HCT116 (cell line): ENCODE measurements at regions not wholly inside any gene's neighbourhood (a gene's known extent, or its start where the extent isn't known, plus 50 kb on each side); places are given as distances from the start of the nearest gene placed in this dataset.

Experiments
- ATAC-seq: fragments of 200-7000 bp; cut with Tn5 transposase; 2 replicates; pipeline ENCODE4 v1.9.1; 2020; ENCODE audit warnings: mild to moderate bottlenecking, moderate library complexity
- BruUV-seq: library from RNA; stranded (reverse); fragments of 400-500 nt; replicated peaks from 2 replicates; lab custom pipeline; 2021; lab: Mats Ljungman, UMichigan
- CTCF ChIA-PET: fragments of 300-600 bp; sonication (Branson Sonifier 250); formaldehyde crosslinking; loops from one replicate; lab custom pipeline; 2021; ENCODE audit warnings: antibody characterized with exemption; lab: Charles Lee
- POLR2A ChIA-PET: fragments of 300-600, 350-600 bp; sonication (Branson Sonifier 250); formaldehyde crosslinking; loops from one replicate; lab custom pipeline; 2021; ENCODE audit warnings: antibody characterized with exemption; lab: Charles Lee
- RAD21 ChIA-PET, 2 experiments: fragments of 300-600 bp; sonication (Branson Sonifier 250); formaldehyde crosslinking; loops; one replicate each; lab custom pipeline; 2023; ENCODE audit warnings: low total read pairs in 2 of 2; ENCODE audit not compliant: uncharacterized antibody in 2 of 2, unreplicated experiment in 2 of 2, low non-redundant PET in 1 of 2; lab: Charles Lee
- DNase-seq: peaks from one replicate; pipeline ENCODE4 v3.0.0-alpha.2; 2010; ENCODE audit warnings: low read depth, low spot score
- H2AFZ ChIP-seq: fragments of 200-600 bp; shearing (Covaris generic), sonication (generic); 2 replicates; pipeline ENCODE4 v1.6.1; 2017; ENCODE audit warnings: low read depth, mixed run types, mixed read lengths, antibody characterized with exemption, low read length; ENCODE audit not compliant: poor library complexity, severe bottlenecking
- H3K27ac ChIP-seq: 2 replicates; pipeline ENCODE4 v1.5.1; 2012; ENCODE audit warnings: low read depth, low read length
- H3K27me3 ChIP-seq: fragments of 200-600 bp; sonication (generic); 2 replicates; pipeline ENCODE4 v1.6.1; 2016; ENCODE audit warnings: mixed run types, low read length, mixed read lengths; ENCODE audit not compliant: insufficient read depth
- H3K36me3 ChIP-seq, 2 experiments: fragments of 200-500 bp in 1 of 2; fragments of 200-600 bp in 1 of 2; sonication (Bioruptor generic) in 1 of 2; sonication (generic) in 1 of 2; 2 replicates each; pipeline versions ENCODE4 v1.5.1 to v1.6.1; 2014 to 2016; ENCODE audit warnings: low read length in 2 of 2, inconsistent platforms in 1 of 2, mixed read lengths in 1 of 2, mixed run types in 1 of 2; ENCODE audit not compliant: insufficient read depth in 2 of 2, control insufficient read depth in 1 of 2
- H3K4me1 ChIP-seq, 2 experiments: fragments of 200-600 bp in 1 of 2; sonication (generic) in 1 of 2; 2 replicates each; pipeline versions ENCODE4 v1.5.1 to v1.6.1; 2012 to 2017; ENCODE audit warnings: low read length in 2 of 2, inconsistent platforms in 1 of 2, mild to moderate bottlenecking in 1 of 2, mixed read lengths in 1 of 2, mixed run types in 1 of 2, moderate library complexity in 1 of 2; ENCODE audit not compliant: insufficient read depth in 2 of 2, control insufficient read depth in 1 of 2
- H3K4me2 ChIP-seq: fragments of 200-600 bp; sonication (generic); 2 replicates; pipeline ENCODE4 v1.6.1; 2017; ENCODE audit warnings: mixed run types, low read length, mixed read lengths
- H3K4me3 ChIP-seq, 2 experiments: fragments of 200-600 bp in 1 of 2; sonication (generic) in 1 of 2; replicated peaks in 1 of 2; 2 replicates each; pipeline ENCODE4 v1.5.1; 2011 to 2016; ENCODE audit warnings: low read length in 2 of 2, control low read depth in 1 of 2, low read depth in 1 of 2, mild to moderate bottlenecking in 1 of 2, mixed read lengths in 1 of 2, mixed run types in 1 of 2
- H3K79me2 ChIP-seq: fragments of 200-600 bp; sonication (generic); 2 replicates; pipeline ENCODE4 v1.6.1; 2017; ENCODE audit warnings: mild to moderate bottlenecking, mixed run types, low read length, moderate library complexity, mixed read lengths; ENCODE audit not compliant: insufficient read depth
- H3K9ac ChIP-seq: fragments of 200-600 bp; sonication (generic); 2 replicates; pipeline ENCODE4 v1.6.1; 2016; ENCODE audit warnings: low read length, mixed read lengths
- H3K9me2 ChIP-seq: fragments of 200-600 bp; sonication (generic), shearing (Covaris generic); 2 replicates; pipeline ENCODE4 v1.6.1; 2017; ENCODE audit warnings: mixed run types, mild to moderate bottlenecking, moderate library complexity; ENCODE audit not compliant: insufficient read depth
- H3K9me3 ChIP-seq, 2 experiments: fragments of 200-500 bp in 1 of 2; fragments of 200-600 bp in 1 of 2; sonication (Bioruptor generic) in 1 of 2; sonication (generic) in 1 of 2; 2 replicates each; pipeline ENCODE4 v1.6.1; 2014 to 2017; ENCODE audit warnings: low read length in 2 of 2, mixed read lengths in 2 of 2, inconsistent platforms in 1 of 2, low read depth in 1 of 2, mild to moderate bottlenecking in 1 of 2, mixed run types in 1 of 2, moderate library complexity in 1 of 2; ENCODE audit not compliant: control insufficient read depth in 1 of 2, insufficient read depth in 1 of 2
- H4K20me1 ChIP-seq: fragments of 200-600 bp; sonication (generic), shearing (Covaris generic); 2 replicates; pipeline ENCODE4 v1.6.1; 2017; ENCODE audit warnings: mixed run types, mild to moderate bottlenecking, moderate library complexity; ENCODE audit not compliant: insufficient read depth
- CBX3 ChIP-seq: IDR thresholded peaks from 2 replicates; pipeline ENCODE4 v1.6.1; 2012; ENCODE audit warnings: low read depth
- EGR1 ChIP-seq: IDR thresholded peaks from 2 replicates; pipeline ENCODE4 v1.6.1; 2012; ENCODE audit warnings: low read depth
- REST ChIP-seq: IDR thresholded peaks from 2 replicates; pipeline ENCODE4 v1.6.1; 2012; ENCODE audit warnings: low read depth
- ZFX ChIP-seq: fragments of 450-650 bp; IDR thresholded peaks from 2 replicates; pipeline ENCODE4 v1.6.1; 2017
- intact Hi-C: fragments of 100-400 bp; cut with micrococcal nuclease; formaldehyde crosslinking; loops from 2 replicates; pipeline ENCODE4 v1.10.0; 2022

DNA sequence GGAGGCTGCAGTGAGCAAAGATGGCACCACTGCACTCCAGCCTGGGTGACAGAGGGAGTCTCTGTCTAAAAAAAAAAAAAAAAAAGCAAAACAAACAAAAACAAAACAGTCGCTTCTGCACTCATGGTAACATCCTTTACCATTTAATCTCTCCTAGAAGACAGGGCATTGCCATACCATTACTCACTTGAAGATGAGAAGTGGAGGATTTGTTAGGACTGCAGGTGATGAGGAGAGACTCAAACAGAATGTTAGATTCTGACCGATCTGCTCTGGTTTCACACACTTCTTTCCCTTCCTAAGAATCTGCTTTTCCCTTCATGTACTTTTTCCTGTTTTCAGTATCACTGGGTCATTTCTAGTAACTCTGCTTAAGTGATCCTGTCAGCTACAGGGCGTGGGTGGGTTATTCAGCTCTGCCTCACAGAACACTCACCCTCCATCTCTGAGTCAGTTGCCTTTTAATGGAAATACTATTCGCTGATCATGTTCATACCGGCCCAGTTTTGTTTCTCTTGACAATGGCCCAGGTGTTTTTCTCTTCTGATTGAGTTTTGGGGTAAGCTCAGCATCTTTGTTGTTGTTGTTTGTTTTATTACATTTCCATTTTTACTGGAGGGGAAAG is 148.0 kb upstream of the ERG start:
- intact Hi-C loops: no loop called here
- no peak overlapping the region for H3K4me3 ChIP-seq
- no peaks in the 10 kb centered on the region for H3K9me2 ChIP-seq

More for the DNA sequence above, 148.0 kb upstream of the ERG start:
- DNase-seq (no peak), ATAC-seq (no peak)
- H3K4me2 ChIP-seq: no peak overlapping the region
- no peaks in the 10 kb centered on the region for H3K9me3 ChIP-seq
- H3K9ac ChIP-seq: no peak overlapping the region
- POLR2A ChIA-PET: no interaction called here
- no TSS peak for BruUV-seq
- CTCF ChIA-PET: no interaction called here
- no peaks in the 10 kb centered on the region for H3K36me3 ChIP-seq
- TF ChIP-seq CBX3 (no peak), EGR1 (0 out of 2 replicates have a peak, but pooled peaks have one; percentile 29), ZFX (no peak), REST (no peak)
- H3K27me3 ChIP-seq: peaks cover 35% of the 10 kb centered on the region
- H2AFZ ChIP-seq: no peak overlapping the region
- H4K20me1 ChIP-seq: no peaks in the 10 kb centered on the region
- RAD21 ChIA-PET: no interaction called here
- no peaks in the 10 kb centered on the region for H3K79me2 ChIP-seq
- no peak overlapping the region for H3K27ac ChIP-seq
- no peaks in the 10 kb centered on the region for H3K4me1 ChIP-seq
